ENCODE measurements at regions not wholly inside any gene's neighbourhood (a gene's known extent, or its start where the extent isn't known, plus 50 kb on each side); places are given as distances from the start of the nearest gene placed in this dataset.
"Not testable (repeated sequence)": the region's sequence is repeated elsewhere in the genome, so short reads cannot be mapped to it uniquely, and the experiment has no call there.

DNA sequence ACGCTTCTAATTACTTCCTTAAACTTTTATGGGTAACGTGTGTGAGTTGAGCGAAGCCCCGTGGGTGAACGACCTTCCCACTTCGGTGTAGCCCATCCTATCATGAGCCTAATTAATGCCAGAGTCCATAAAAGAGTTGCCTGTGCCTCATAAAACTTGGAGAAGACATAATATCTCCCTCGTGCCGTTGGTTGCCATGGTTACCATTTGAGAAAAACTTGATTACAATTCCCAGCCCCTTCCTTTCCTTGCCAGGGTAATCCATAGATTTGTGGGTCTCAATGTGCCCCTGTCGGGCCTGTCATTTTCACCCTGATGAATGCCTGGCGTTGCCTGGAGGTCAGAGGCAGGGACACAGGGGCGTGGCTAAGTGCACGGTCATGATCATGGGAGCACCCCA lies 127.1 kb downstream of the GLRX3 start:
- FAIRE-seq, result no peak

DNA sequence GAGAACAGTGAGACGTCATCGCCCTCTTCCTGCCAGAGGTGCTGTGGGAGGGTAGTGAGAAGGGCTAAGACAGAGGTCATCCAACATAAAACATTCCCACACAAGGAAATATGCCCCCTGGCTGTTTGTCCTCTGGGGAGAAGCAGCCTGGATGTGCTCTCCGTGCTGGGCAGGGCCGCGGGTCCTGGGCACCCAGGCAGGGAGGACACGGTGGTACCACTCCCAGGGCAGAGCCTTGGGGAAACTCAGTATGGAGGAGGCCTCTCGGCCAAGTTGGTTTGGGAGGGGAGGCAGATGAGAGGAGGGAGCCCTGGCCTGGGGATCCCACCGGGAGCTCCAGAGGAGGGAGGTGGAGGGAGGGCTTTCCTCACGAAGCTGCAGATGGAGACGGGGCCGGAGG lies 129.4 kb downstream of the GLRX3 start:
- no peak for FAIRE-seq

DNA sequence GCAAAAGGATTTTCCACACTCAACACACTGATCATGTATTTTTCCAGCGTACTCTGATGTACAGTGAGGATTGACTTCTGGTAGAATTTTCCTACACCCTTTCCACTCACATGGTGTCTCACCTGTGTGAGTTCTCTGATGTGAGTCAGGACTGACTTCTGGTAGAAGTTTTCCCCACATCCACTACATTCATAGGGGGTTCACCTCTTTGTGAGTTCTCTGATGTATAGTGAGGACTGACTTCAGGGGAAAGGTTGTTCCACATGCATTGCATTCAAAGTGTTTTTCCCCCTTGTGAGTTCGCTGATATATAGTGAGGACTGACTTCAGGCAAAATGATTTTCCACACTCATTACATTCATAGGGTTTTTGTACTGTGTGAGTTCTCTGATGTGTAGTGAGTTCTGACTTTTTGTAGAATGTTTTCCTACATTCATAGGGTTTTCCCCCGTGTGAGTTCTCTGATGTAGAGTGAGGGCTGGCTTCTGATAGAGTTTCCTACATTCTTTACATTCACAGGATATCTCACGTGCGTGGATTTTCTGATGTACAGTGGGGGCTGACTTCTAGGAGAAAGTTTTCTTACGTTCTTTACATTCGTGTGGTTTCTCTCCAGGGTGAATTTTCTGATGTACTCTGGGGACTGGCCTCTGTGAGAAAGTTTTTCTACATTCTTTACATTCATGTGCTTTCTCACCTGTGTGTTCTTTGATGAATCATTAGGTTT lies 146.5 kb downstream of the GLRX3 start:
- no peak for FAIRE-seq

DNA sequence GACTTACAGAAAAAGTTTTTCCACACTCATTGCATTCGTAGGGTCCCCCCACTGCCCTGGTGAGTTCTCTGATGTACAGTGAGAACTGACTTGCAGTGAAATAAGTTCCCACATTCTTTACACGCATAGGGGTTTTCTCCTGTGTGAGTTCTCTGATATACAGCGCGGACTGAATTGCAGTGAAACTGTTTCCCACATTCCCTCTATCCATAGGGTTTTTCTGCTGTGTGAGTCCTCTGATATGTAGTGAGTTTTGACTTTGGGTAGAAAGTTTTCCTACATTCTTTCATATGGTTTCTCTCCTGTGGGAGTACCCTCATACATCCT lies 147.0 kb downstream of the GLRX3 start:
- no peak for FAIRE-seq

DNA sequence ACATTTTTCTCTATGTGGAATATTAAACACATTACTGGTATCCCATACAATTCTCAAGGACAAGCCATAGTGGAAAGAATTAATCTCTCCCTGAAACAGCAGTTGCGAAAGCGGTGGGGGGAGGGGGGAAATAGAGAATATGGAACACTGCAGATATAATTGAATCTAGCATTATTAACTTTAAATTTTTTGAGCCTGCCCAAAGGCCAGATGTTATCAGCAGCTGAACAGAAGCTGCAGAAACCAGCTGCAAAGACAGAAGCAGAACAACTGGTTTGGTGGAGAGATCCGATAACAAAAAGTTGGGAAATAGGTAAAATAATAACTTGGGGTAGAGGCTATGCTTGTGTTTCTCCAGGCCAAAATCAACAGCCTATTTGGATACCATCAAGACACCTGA lies 159.6 kb downstream of the GLRX3 start:
- FAIRE-seq, result not testable (repeated sequence)

DNA sequence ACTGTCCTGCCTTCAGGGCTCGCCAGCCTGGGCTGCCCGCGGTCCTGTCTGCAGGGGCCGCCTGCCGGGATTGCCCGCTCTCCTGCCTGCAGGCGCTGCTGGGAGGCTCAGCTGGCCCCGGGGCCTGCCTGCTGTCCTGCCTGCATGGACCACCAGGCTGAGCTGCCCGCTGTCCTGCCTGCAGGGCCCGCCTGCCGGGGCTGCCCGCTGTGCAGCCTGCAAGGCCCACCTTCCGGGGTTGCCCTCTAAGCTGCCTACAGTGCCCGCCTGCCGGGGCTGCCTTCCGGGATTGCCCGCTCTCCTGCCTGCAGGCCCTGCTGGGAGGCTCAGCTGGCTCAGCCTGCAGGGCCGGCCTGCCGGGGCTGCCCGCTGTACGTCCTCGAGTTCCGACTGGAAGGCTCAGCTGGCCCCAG lies 164.4 kb downstream of the GLRX3 start:
- FAIRE-seq, result no peak

DNA sequence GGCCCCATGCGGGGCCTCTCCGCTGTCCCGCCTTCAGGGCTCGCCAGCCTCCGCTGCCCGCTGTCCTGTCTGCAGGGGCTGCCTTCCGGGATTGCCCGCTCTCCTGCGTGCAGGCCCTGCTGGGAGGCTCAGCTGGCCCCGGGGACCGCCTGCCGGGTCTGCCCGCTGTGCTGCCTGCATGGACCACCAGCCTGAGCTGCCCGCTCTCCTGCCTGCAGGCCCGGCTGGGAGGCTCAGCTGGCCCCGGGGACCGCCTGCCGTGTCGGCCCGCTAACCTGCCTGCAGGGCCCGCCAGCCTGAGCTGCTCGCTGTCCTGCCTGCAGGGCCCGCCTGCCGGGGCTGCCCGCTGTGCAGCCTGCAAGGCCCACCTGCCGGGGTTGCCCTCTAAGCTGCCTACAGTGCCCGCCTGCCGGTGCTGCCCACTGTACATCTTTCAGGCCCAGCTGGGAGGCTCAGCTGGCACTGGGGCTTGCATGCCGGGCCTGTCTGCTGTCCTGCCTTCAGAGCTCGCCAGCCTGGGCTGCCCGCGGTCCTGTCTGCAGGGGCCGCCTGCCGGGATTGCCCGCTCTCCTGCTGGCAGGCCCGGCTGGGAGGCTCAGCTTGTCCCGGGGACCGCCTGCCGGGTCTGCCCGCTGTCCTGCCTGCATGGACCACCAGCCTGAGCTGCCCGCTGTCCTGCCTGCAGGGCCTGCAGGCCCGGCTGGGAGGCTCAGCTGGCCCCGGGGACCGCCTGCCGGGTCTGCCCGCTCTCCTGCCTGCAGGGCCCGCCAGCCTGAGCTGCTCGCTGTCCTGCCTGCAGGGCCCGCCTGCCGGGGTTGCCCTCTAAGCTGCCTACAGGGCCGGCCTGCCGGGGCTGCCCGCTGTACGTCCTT lies 165.1 kb downstream of the GLRX3 start:
- FAIRE-seq, result no peak

DNA sequence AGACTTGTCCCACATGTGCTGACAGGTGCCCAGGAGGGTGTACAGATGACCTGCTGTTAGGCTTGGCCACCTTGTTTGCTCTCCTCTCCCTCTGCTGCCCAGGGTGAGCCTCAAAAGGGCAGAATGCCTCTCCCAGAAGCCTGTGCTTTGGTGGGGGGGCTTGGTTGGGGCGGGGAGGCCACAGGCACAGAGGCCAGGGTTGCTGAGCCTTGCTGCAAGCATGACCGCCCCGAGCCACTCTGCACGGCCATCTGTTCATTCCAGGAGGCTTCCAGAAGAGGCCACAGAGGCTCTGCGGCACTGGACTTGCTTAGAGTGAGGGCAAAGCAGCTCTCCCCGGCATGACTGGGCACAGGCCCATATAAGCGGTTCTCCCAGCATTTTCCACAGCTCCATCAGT lies 190.8 kb downstream of the GLRX3 start:
- no peak for FAIRE-seq

DNA sequence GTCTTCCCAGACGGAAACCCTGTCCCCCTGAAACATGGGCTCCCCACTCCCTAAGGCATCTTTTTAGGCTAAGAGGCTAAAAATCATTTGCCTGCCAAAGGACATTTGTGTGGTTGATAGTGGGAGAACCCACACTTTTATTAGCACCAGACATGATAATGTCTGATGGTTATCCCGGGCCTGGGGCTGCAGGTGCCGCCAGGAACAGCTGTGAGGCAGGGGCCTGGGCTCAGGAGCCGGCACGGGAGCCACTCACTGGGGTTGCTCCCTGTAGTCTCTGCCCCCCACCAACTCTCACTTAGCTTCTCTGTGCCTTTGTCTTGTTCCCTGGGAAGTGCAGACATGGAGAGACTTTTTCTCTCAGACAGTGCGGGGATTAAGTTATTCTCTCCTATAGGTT lies 193.6 kb downstream of the GLRX3 start:
- no peak for FAIRE-seq

DNA sequence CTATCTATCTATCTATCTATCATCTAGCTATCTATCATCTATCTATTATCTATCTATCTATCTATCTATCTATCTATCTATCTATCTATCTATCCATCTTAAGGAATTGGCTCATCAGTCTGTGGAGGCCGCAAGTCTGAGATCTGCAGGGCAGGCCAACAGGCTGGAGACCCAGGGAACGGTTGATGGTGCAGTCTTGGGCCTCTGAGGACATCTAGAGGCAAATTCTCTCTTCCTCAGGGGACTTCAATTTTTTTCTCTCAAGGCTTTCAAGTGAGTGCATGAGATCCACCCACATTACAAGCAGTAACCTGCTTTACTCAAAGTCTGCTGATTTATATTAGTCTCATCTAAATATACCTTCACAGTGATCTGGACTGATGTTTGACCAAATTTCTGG lies 197.0 kb downstream of the GLRX3 start:
- FAIRE-seq, result no peak

DNA sequence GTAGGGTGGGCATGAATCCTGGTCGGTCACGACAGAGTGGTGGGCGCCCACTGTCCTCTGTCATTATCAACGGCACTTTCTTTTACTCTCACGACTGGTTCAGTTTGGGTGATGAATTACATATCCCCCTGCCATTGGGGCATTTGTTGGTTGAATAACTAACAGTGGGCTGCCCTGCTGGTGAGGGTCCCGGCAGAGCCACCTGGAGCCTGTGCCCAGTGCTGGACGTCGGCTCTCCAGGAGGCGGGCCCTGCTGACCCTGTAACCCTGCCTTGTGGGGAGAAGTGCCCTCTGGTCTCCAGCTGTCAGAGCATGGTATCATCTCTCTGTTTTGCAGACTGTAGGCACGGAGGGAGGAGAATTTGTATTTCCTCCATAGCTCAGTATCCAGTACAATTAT lies 199.1 kb downstream of the GLRX3 start:
- FAIRE-seq, result no peak

DNA sequence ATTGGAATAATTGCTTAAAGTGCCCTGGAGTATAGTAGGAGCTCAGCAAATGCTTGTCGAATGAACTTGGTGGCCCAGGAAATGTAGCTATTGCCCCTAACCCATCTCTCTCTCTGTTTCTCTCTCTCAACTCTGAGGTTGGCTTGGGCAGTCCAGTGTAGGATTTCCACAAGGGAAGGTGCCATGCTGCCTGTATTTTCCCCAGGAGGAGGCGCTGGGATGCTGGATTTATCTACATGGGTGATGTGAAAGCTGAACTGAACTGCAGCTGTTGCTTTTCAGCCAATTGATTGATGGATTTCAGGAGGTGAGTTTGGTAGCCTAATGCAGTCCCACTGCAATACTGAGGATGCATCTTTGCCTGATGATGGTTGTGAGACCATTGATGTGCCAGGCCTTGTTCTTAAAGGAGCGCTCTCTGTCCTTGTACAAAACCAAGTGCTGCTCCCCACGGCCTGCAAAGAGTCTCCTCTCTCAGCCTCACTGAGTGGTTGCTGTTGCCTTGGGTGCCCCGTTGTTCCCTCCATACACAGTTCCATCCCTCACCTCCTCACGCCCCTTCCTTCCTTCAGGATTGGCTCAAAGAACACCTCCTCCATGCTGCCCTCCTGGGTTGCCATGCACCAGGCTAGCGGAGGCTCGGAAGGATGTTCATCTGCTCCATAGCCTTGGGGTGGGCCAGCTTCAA lies 200.6 kb downstream of the GLRX3 start:
- FAIRE-seq, result no peak

DNA sequence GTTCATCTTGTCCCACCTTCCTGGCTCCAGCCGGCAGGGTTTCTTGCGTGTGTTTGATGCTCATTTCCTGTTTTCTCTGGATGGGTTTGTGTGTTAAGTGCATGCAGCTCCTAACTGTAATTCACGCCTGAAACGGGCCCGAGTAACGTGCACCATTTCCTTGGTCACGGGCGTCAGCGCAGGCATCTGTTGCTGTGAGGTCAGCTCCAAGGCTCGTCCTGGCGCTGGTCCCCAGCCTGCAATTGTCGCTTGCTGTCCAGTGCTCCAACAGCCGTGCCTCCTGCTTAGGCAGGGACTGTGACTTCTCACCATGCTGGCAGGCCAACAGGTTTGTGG lies 201.1 kb downstream of the GLRX3 start:
- FAIRE-seq, result no peak

DNA sequence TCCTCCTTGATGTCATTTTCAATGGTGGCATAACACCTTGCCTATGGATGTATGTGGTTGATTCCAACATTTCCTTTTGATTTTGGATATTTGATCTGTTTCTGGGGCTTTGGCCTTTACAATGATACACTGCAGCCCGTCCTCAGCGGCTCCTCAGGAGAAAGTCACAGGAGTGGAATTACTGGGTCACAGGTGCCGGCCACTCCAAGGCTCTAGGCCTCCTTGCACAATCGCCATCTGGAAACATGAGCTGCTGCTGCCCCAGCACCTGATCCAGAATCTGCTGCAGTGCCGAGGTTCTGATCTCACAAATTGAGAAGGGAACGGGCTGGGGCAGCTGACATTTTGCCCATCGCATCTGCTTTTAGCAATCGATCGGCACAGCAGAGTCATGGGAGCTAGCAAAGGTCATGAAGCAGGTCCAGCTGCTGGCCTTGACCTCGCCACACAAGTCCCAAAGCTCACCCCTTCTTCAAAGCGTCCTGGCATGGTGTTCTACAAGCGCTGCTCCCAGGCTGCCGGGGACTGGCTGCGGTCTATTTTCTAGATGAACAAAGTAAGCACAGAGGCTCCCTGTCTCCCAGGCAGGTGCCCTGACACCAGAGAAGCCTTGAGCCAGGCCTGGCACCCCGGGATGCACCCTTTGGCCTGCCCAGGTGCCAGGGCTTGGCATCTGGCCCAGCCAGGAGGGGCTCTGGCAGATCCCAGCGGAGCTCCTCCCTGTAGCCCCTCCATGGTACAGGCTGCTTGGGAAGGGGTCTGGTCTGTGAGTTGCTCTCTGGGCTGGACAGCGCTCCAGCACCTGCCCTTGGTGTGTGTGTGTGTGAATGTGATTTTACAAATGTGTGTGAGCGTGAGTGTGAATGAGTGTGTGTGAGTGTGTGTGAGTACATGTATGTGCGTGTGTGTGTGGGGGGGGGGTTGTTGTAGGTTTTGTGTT lies 201.8 kb downstream of the GLRX3 start:
- FAIRE-seq, result no peak

DNA sequence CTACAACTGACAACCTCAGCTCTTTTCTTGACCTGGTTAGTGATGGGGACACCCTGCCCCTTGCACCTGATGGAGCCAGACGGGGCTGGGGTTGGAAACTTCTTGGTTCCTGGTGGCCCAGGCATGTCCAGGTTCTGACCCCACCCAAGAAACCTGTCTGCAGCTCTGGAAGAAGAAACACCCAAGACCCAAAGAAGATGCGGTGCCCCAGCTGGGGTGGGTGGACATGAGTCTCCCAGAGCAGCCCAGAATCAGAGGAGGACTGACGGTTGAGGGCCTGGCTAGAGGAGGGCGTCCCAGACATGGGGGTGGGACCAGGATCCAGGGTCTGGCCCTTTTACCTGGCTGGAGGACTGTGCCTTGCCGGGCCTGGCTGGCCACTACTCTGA lies 202.4 kb downstream of the GLRX3 start:
- no peak for FAIRE-seq

DNA sequence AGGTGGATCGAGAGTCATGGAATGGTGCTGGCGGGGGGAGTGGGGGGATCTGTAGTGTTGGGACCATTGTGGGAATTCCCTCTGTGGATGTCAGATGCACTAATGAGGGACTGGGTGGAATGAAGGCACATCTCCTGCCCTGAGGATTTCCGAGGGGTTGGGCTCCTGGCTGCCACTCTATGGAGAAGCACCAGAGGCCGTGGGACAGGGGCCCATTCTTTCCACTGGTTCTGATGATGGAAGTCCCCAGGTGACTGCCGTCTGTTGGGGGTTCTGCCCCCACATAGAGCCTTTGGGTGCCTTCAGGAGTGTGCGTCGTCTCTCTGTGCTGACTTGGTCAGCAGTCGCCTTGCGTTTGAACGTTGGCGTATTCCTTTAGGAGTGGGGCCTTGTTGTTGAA lies 202.9 kb downstream of the GLRX3 start:
- no peak for FAIRE-seq

DNA sequence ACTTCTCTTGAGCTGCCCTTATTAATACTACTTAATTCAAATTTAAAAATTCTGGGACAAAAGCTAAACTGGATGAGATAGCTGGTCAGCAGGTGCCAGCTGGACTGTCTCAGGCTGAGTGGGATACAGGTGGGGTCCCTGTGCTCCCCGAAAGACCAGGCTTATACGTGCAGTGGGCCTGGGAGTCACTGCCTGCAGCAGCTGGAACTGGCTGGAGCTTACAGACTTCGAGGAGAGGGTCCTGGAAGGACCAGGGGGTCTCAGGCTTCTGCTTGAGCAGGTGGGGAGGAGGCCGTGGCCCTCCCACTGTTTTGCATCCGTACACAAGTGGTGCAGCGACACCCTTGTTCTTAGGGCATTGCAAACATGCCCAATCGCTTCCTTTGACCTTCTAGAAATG lies 203.7 kb downstream of the GLRX3 start:
- FAIRE-seq, result no peak

DNA sequence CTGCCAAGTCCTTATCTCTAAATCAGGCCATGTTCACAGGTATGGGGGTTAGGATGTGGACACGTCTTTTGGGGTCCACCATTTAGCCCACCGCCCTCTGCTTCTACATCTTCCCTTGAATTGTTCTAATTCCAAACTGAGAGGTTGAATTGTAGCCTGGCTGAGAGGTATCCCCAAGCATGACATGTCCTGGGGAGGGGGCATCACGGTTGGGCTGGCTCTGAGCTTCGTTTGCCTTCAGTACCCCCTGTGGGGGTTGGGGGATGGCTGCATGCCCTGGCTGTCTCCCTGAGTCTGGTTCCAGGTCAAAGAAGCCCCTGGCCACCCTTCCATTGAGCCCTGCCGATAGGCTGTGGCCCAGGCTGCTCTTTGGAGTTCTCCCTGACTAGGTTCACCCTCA lies 204.6 kb downstream of the GLRX3 start:
- no peak for FAIRE-seq

DNA sequence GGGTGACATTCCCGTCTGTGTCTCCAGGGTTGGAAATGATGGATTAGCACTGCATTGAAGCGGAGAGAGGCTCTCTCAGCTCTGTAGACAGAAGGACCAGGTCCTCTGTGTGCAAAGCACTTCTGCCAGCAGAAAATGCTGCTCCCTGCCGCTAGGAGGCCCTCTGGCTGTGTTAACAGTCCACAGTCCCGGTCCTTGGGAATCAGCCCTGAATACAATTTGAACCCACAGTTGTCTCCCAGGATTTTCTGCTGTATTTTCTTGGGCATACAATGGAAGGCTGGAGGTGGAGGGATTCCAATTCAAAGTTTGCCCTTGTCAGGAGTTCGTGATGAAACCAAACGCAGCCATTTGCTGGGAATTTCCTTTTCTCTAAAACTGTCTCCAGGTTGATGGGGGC lies 205.2 kb downstream of the GLRX3 start:
- no peak for FAIRE-seq

DNA sequence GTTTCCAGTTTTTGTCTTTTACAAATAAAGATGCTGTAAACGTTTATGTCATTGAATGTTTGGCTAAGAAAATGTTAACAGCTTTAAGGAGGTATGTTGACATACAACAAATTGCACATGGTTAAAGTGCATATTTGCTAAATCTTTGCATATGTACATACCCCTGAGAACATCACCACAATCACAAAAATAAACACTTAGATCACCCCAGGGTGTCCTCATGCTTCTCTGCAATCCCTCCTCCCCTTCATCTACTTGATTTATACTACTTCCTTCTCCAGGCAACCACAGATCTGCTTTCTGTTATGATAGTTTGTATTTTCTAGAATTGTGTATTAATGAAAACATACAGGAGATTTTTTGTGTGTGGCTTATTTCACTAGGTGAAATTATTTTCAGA lies 209.5 kb downstream of the GLRX3 start:
- FAIRE-seq, result no peak

DNA sequence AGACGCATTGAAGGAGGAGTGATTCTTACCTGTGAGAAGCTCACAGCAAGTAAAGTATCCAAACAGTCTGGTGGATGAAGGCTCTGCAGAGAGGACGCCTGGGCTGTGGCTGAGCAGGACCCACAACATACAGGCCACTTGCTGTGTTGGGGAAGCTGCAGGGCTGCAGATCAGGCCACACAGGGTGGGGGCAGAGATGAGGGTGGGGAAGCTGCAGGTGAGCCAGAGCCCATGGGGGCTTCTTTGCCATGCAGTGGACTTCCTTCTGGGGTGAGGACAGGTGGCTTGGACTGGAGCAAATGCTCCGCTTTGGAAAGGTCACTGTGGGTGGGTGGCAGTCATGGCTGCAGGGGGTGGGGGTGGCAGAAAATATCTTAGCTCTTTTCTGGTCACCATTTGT lies 214.8 kb downstream of the GLRX3 start:
- FAIRE-seq, result no peak

DNA sequence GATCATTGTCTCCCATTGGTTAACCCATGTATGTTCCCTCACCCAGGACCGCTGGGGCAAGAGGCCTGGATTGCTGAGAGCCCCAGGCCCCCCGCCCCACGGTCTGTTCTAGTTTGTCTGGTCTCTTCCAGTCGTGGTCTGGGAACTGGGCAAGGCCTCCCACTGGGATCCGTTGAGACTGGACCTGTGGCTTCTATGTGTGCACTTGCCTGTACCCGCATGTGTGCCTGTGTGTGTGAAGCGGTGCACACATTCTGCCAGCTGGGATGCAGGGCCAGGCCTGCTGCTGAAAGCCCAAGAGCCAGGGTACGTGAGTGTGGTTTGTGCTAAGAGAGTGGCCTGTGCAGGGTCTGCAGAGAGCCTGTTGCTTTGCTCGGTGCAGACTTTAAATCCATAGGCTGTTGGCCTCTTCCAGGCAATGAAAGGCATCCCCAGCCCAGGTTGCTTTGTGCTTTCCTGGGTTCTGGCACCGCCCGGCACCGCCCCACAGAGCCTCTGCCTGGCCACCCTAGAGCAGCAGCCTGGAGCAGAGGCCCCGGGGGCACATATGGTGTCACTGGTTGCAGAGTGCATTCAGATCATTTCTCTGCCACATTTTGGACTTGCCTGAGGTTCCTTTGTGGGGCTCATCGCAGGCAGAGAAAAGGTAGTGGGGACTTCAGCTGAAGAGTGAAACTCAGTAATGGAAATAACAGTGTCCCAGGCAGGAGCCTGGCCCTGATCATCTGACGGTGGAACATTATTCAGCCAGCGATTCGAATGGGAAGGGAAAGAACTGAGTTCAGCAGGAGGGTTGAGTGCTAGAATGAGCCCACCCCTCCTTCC lies 215.5 kb downstream of the GLRX3 start:
- no peak for FAIRE-seq
